Tibial nerve (tissue), 4 donors: ENCODE measurements at regions not wholly inside any gene's neighbourhood (a gene's known extent, or its start where the extent isn't known, plus 50 kb on each side); places are given as distances from the start of the nearest gene placed in this dataset.

Experiments
- EP300 ChIP-seq, 2 donors: sonication (generic); formaldehyde crosslinking; IDR thresholded peaks; one replicate each; pipeline ENCODE4 v1.6.1; 2017; ENCODE audit warnings: antibody characterized with exemption in 2 of 2, mild to moderate bottlenecking in 1 of 2
- POLR2A ChIP-seq, 2 donors: fragments of 450-650 bp; IDR thresholded peaks; one replicate each; pipeline ENCODE4 v1.6.1; 2017; ENCODE audit warnings: antibody characterized with exemption in 2 of 2, mild to moderate bottlenecking in 2 of 2, moderate library complexity in 2 of 2
- TF ChIP-seq, protein P1 (sequence below), 5 experiments: fragments of 200-600 bp in 3 of 5; fragments of 450-650 bp in 2 of 5; sonication (generic) in 3 of 5; IDR thresholded peaks; one replicate each; pipeline ENCODE4 v1.5.1; 2016 to 2019; ENCODE audit warnings: antibody characterized with exemption in 5 of 5, mild to moderate bottlenecking in 3 of 5, moderate library complexity in 2 of 5

DNA sequence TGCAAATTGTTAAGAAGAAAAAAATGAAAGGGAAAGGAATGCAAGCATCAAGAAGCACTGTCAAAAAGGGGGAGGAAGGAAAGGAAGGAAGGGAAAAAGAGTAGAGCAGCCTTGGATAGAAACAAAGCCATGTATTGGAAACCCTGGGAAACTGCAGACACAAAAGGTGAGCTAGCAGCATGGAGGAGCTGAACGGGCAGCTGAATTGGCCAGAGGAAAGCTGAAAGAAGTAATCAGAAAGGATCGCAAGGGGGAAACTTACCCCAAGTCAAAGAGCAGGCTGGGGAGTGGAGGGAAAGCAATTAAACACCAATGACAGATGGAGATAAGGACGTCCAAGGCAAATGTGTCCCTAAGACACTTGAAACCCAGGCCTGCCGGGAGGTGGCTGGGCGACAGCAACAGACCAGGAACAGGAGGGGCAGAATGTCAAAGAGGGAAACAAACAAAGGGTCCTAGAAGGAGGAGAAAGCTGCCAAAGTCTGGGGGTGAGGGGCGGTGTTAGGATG lies 93.8 kb upstream of the SVIL start:
- TF ChIP-seq EP300 (IDR thresholded peaks at IDR 0.05) (no peak), POLR2A (IDR thresholded peaks at IDR 0.05) (no peak)
- TF ChIP-seq, protein P1, sequence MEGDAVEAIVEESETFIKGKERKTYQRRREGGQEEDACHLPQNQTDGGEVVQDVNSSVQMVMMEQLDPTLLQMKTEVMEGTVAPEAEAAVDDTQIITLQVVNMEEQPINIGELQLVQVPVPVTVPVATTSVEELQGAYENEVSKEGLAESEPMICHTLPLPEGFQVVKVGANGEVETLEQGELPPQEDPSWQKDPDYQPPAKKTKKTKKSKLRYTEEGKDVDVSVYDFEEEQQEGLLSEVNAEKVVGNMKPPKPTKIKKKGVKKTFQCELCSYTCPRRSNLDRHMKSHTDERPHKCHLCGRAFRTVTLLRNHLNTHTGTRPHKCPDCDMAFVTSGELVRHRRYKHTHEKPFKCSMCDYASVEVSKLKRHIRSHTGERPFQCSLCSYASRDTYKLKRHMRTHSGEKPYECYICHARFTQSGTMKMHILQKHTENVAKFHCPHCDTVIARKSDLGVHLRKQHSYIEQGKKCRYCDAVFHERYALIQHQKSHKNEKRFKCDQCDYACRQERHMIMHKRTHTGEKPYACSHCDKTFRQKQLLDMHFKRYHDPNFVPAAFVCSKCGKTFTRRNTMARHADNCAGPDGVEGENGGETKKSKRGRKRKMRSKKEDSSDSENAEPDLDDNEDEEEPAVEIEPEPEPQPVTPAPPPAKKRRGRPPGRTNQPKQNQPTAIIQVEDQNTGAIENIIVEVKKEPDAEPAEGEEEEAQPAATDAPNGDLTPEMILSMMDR (IDR thresholded peaks at IDR 0.05) = no peak
